ENCODE measurements at regions not wholly inside any gene's neighbourhood (a gene's known extent, or its start where the extent isn't known, plus 50 kb on each side); places are given as distances from the start of the nearest gene placed in this dataset.

DNA sequence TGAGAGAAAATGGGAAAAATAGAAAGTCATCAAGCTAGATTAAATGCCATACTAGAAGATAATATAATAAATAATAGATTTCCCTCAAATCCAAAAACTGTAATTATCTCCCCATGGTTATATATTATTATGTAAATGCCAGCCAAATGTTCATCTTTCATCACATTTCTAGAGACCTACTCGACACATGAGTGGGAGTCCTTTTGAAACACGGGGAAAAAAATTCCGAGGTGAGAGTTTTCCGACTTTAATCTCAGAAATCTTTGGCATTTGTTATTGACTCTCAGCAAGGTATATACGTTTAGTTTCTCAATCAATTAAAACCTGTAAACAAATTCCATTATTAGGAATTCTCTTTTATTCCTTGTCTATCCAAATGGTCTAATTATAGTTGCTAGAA is 465.4 kb upstream of the SMIM31 start:
- TF ChIP-seq, protein P1, sequence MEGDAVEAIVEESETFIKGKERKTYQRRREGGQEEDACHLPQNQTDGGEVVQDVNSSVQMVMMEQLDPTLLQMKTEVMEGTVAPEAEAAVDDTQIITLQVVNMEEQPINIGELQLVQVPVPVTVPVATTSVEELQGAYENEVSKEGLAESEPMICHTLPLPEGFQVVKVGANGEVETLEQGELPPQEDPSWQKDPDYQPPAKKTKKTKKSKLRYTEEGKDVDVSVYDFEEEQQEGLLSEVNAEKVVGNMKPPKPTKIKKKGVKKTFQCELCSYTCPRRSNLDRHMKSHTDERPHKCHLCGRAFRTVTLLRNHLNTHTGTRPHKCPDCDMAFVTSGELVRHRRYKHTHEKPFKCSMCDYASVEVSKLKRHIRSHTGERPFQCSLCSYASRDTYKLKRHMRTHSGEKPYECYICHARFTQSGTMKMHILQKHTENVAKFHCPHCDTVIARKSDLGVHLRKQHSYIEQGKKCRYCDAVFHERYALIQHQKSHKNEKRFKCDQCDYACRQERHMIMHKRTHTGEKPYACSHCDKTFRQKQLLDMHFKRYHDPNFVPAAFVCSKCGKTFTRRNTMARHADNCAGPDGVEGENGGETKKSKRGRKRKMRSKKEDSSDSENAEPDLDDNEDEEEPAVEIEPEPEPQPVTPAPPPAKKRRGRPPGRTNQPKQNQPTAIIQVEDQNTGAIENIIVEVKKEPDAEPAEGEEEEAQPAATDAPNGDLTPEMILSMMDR (IDR thresholded peaks at IDR 0.05; ENCODE audit: low read depth, low read length) = no peak
- no peak for TF ChIP-seq POLR2A (IDR thresholded peaks at IDR 0.05; ENCODE audit: extremely low read depth, insufficient read length)

Data from NB4 (cell line).